CD14-positive monocyte (primary cell): ENCODE measurements at regions not wholly inside any gene's neighbourhood (a gene's known extent, or its start where the extent isn't known, plus 50 kb on each side); places are given as distances from the start of the nearest gene placed in this dataset.

Experiments used
- DNase-seq, 3 donors: peaks; one replicate each; pipeline ENCODE4 v3.0.0-alpha.2; 2011 to 2022
- H2AFZ ChIP-seq: 2 replicates; pipeline ENCODE4 v1.6.0; 2012; ENCODE audit warnings: mild to moderate bottlenecking, low read depth, low read length, inconsistent platforms; ENCODE audit not compliant: insufficient read depth, poor library complexity, severe bottlenecking
- H3K27ac ChIP-seq, 2 donors: 1 replicate in 1 of 2; 2 replicates in 1 of 2; pipeline ENCODE4 v1.5.1; 2012 to 2013; ENCODE audit warnings: low read length in 2 of 2, control low read depth in 1 of 2, inconsistent platforms in 1 of 2, low read depth in 1 of 2, mild to moderate bottlenecking in 1 of 2
- H3K27me3 ChIP-seq, 2 donors: one replicate each; pipeline versions ENCODE4 v1.6.0 to v1.6.1; 2011 to 2013; ENCODE audit warnings: low read length in 2 of 2; ENCODE audit not compliant: control insufficient read depth in 2 of 2, insufficient read depth in 2 of 2
- H3K36me3 ChIP-seq, 2 donors: replicated peaks in 1 of 2; 1 replicate in 1 of 2; 2 replicates in 1 of 2; pipeline versions ENCODE4 v1.5.1 to v1.6.1; 2012 to 2013; ENCODE audit warnings: low read length in 2 of 2, control low read depth in 1 of 2, inconsistent platforms in 1 of 2, mild to moderate bottlenecking in 1 of 2; ENCODE audit not compliant: insufficient read depth in 2 of 2, control insufficient read depth in 1 of 2
- H3K4me1 ChIP-seq, 2 donors: 1 replicate in 1 of 2; 2 replicates in 1 of 2; pipeline versions ENCODE4 v1.5.1 to v1.6.1; 2012 to 2013; ENCODE audit warnings: low read length in 2 of 2, control low read depth in 1 of 2, inconsistent platforms in 1 of 2, mild to moderate bottlenecking in 1 of 2, moderate library complexity in 1 of 2; ENCODE audit not compliant: insufficient read depth in 2 of 2, control insufficient read depth in 1 of 2
- H3K4me2 ChIP-seq: replicated peaks from 2 replicates; pipeline ENCODE3; 2012; ENCODE audit warnings: low read length, moderate library complexity, mild to moderate bottlenecking; ENCODE audit not compliant: poor library complexity, severe bottlenecking; ENCODE audit errors: extremely low read depth
- H3K4me3 ChIP-seq, 3 experiments: fragments of 200-600 bp in 1 of 3; sonication (generic) in 1 of 3; replicated peaks in 1 of 3; 1 replicate in 2 of 3; 2 replicates in 1 of 3; pipeline ENCODE4 v1.5.1; 2011 to 2013; ENCODE audit warnings: low read length in 3 of 3, mild to moderate bottlenecking in 3 of 3, control low read depth in 2 of 3, low read depth in 2 of 3, inconsistent platforms in 1 of 3, moderate library complexity in 1 of 3
- H3K79me2 ChIP-seq: 2 replicates; pipeline ENCODE4 v1.6.0; 2012; ENCODE audit warnings: mild to moderate bottlenecking, control low read depth, inconsistent platforms, low read length, moderate library complexity; ENCODE audit not compliant: insufficient read depth
- H3K9ac ChIP-seq: 2 replicates; pipeline ENCODE4 v1.6.0; 2017; ENCODE audit warnings: low read length, mild to moderate bottlenecking; ENCODE audit not compliant: insufficient read depth, poor library complexity, severe bottlenecking
- H3K9me3 ChIP-seq, 2 donors: replicated peaks in 1 of 2; 1 replicate in 1 of 2; 2 replicates in 1 of 2; pipeline versions ENCODE4 v1.5.1 to v1.6.1; 2012 to 2013; ENCODE audit warnings: low read length in 2 of 2, control low read depth in 1 of 2; ENCODE audit not compliant: control insufficient read depth in 1 of 2, insufficient read depth in 1 of 2
- H4K20me1 ChIP-seq: 2 replicates; pipeline ENCODE4 v1.6.0; 2012; ENCODE audit warnings: mild to moderate bottlenecking, low read length, control low read depth, moderate library complexity; ENCODE audit not compliant: insufficient read depth
- H3K27ac Mint-ChIP-seq, 7 donors: one replicate each; pipeline ENCODE4 v1.8.0; 2020; ENCODE audit warnings: mild to moderate bottlenecking in 7 of 7, mixed read lengths in 7 of 7, moderate library complexity in 6 of 7, inconsistent platforms in 2 of 7
- H3K27me3 Mint-ChIP-seq, 3 donors: one replicate each; pipeline ENCODE4 v1.8.0; 2021 to 2022; ENCODE audit warnings: low read depth in 3 of 3, mild to moderate bottlenecking in 3 of 3, mixed read lengths in 3 of 3, moderate library complexity in 3 of 3, inconsistent platforms in 1 of 3
- H3K36me3 Mint-ChIP-seq, 2 donors: one replicate each; pipeline ENCODE4 v1.8.0; 2020; ENCODE audit warnings: mixed read lengths in 2 of 2, inconsistent platforms in 1 of 2, mild to moderate bottlenecking in 1 of 2
- H3K4me1 Mint-ChIP-seq: one replicate; pipeline ENCODE4 v1.8.0; 2020; ENCODE audit warnings: mild to moderate bottlenecking, mixed read lengths
- H3K4me3 Mint-ChIP-seq, 2 donors: one replicate each; pipeline ENCODE4 v1.8.0; 2020; ENCODE audit warnings: mild to moderate bottlenecking in 2 of 2, mixed read lengths in 2 of 2, moderate library complexity in 1 of 2
- H3K9me3 Mint-ChIP-seq, 7 donors: one replicate each; pipeline ENCODE4 v1.8.0; 2020 to 2022; ENCODE audit warnings: mixed read lengths in 7 of 7, mild to moderate bottlenecking in 6 of 7, moderate library complexity in 6 of 7, inconsistent platforms in 2 of 7
- CTCF ChIP-seq: fragments of 200-600 bp; IDR thresholded peaks from one replicate; pipeline ENCODE4 v1.8.0; 2022; ENCODE audit warnings: antibody characterized with exemption, mild to moderate bottlenecking
- WGBS: methylation state at CpG from one replicate; pipeline ENCODE4 v1.1.5; 2013; ENCODE audit warnings: missing lambda C conversion rate; ENCODE audit not compliant: insufficient coverage; 5-methylcytosine and 5-hydroxymethylcytosine counted together
- intact Hi-C, 2 donors: fragments of 100-400 bp; cut with micrococcal nuclease; formaldehyde crosslinking; loops; one replicate each; pipeline versions ENCODE4 v1.15.0 to v1.15.1; 2023

GRCh38 chr15:31227235-31227634 lies 99.4 kb upstream of the KLF13 start:
- Histone ChIP-seq H3K4me2 (no peak overlapping the region), H3K27ac (peak overlapping the region in 1 of 2 donors; percentile 4), H4K20me1 (no peaks in the 10 kb centered on the region), H3K27me3 (no peaks in the 10 kb centered on the region), H3K9ac (no peak overlapping the region), H3K4me3 (no peak overlapping the region), H3K79me2 (no peaks in the 10 kb centered on the region), H3K36me3 (no peaks in the 10 kb centered on the region), H3K4me1 (peaks cover 65 to 73% of the 10 kb centered on the region in 2 donors), H2AFZ (no peak overlapping the region), H3K9me3 (no peaks in the 10 kb centered on the region)
- Mint-ChIP-seq H3K4me3 (no peak overlapping the region), H3K27me3 (peaks cover 0 to 5% (median 4%) of the 10 kb centered on the region in 3 donors), H3K27ac (peak overlapping the region in 1 of 7 donors; percentile 65), H3K36me3 (peaks cover 3% of the 10 kb centered on the region in 2 donors), H3K9me3 (peaks cover 0 to 8% (median 2%) of the 10 kb centered on the region in 7 donors), H3K4me1 (peaks cover 70% of the 10 kb centered on the region)
- WGBS = no CpG with 5 or more reads among the region's 2 CpGs
- no peak for TF ChIP-seq CTCF
- intact Hi-C loops = no loop called here
- no peak for DNase-seq

GRCh38 chr15:31228011-31228484 lies 98.6 kb upstream of the KLF13 start:
- Histone ChIP-seq H3K4me2 (peak overlapping the region; percentile 20), H3K79me2 (no peaks in the 10 kb centered on the region), H4K20me1 (no peaks in the 10 kb centered on the region), H3K9me3 (no peaks in the 10 kb centered on the region), H3K4me1 (peaks cover 60 to 67% of the 10 kb centered on the region in 2 donors), H3K27ac (peak overlapping the region; percentile 4 to 35), H2AFZ (no peak overlapping the region), H3K4me3 (peak overlapping the region in 1 of 3 experiments; percentile 27), H3K27me3 (no peaks in the 10 kb centered on the region), H3K9ac (no peak overlapping the region), H3K36me3 (no peaks in the 10 kb centered on the region)
- H3K27me3 Mint-ChIP-seq = peaks cover 0 to 5% (median 4%) of the 10 kb centered on the region in 3 donors
- peaks cover 0 to 8% (median 2%) of the 10 kb centered on the region in 7 donors for H3K9me3 Mint-ChIP-seq
- H3K4me3 Mint-ChIP-seq = peak overlapping the region; percentile 3 to 12
- intact Hi-C loops = no loop called here
- no CpG with 5 or more reads among the region's 7 CpGs for WGBS
- TF ChIP-seq CTCF = no peak
- peaks cover 65% of the 10 kb centered on the region for H3K4me1 Mint-ChIP-seq
- H3K27ac Mint-ChIP-seq = peak overlapping the region in 6 of 7 donors; percentile 55 to 87 (median 70)
- DNase-seq = peak; percentile 23 to 57 (median 28)
- peaks cover 3% of the 10 kb centered on the region in 2 donors for H3K36me3 Mint-ChIP-seq
